B cell (primary cell): ENCODE measurements at regions not wholly inside any gene's neighbourhood (a gene's known extent, or its start where the extent isn't known, plus 50 kb on each side); places are given as distances from the start of the nearest gene placed in this dataset.

Source experiments
- ATAC-seq: fragments of 200-7000 bp; cut with Tn5 transposase; one replicate; pipeline ENCODE4 v1.10.0; 2021; ENCODE audit warnings: low read depth, mild to moderate bottlenecking, moderate number of reproducible peaks, moderate library complexity
- CTCF ChIA-PET: fragments of 350-600 bp; sonication (Branson Sonifier 250); formaldehyde crosslinking; loops from one replicate; lab custom pipeline; 2021; ENCODE audit warnings: antibody characterized with exemption, inconsistent platforms; lab: Charles Lee
- POLR2A ChIA-PET: fragments of 350-600 bp; sonication (Branson Sonifier 250); formaldehyde crosslinking; loops from one replicate; lab custom pipeline; 2021; ENCODE audit warnings: antibody characterized with exemption; lab: Charles Lee
- DNase-seq: peaks from one replicate; pipeline ENCODE4 v3.0.0; 2013
- H2AFZ ChIP-seq: 2 replicates; pipeline ENCODE4 v1.6.1; 2012; ENCODE audit warnings: mild to moderate bottlenecking, low read depth, low read length; ENCODE audit not compliant: insufficient read depth, poor library complexity, severe bottlenecking
- H3K27ac ChIP-seq, 2 donors: 1 replicate in 1 of 2; 2 replicates in 1 of 2; pipeline ENCODE4 v1.5.1; 2012 to 2013; ENCODE audit warnings: low read length in 2 of 2, mild to moderate bottlenecking in 2 of 2, moderate library complexity in 1 of 2
- H3K27me3 ChIP-seq, 4 experiments: fragments of 200-600 bp in 1 of 4; sonication (generic) in 1 of 4; replicated peaks in 1 of 4; 1 replicate in 2 of 4; 2 replicates in 2 of 4; pipeline versions ENCODE4 v1.6.1 to v1.7.0; 2013 to 2016; ENCODE audit warnings: low read length in 3 of 4, mild to moderate bottlenecking in 2 of 4, mixed read lengths in 1 of 4, moderate library complexity in 1 of 4; ENCODE audit not compliant: insufficient read depth in 4 of 4, control insufficient read depth in 3 of 4; ENCODE audit errors: control extremely low read depth in 1 of 4
- H3K36me3 ChIP-seq, 2 experiments: replicated peaks in 1 of 2; 1 replicate in 1 of 2; 2 replicates in 1 of 2; pipeline versions ENCODE4 v1.6.1 to v1.7.1; 2013; ENCODE audit warnings: low read length in 1 of 2; ENCODE audit not compliant: insufficient read depth in 2 of 2, control insufficient read depth in 1 of 2; ENCODE audit errors: control extremely low read depth in 1 of 2, extremely low read depth in 1 of 2
- H3K4me1 ChIP-seq, 2 donors: fragments of 200-600 bp in 1 of 2; sonication (generic) in 1 of 2; 1 replicate in 1 of 2; 2 replicates in 1 of 2; pipeline versions ENCODE4 v1.5.1 to v1.6.1; 2013 to 2017; ENCODE audit warnings: low read length in 2 of 2; ENCODE audit not compliant: control insufficient read depth in 2 of 2, insufficient read depth in 2 of 2
- H3K4me2 ChIP-seq: replicated peaks from 2 replicates; pipeline ENCODE3; 2012; ENCODE audit warnings: mild to moderate bottlenecking, low read depth, low read length; ENCODE audit not compliant: poor library complexity, severe bottlenecking
- H3K4me3 ChIP-seq, 5 experiments: fragments of 200-600 bp in 1 of 5; sonication (generic) in 1 of 5; 1 replicate in 3 of 5; 2 replicates in 2 of 5; pipeline versions ENCODE4 v1.5.1 to v1.7.0; 2011 to 2016; ENCODE audit warnings: low read length in 4 of 5, mild to moderate bottlenecking in 4 of 5, low read depth in 2 of 5, control low read depth in 1 of 5, moderate library complexity in 1 of 5; ENCODE audit not compliant: insufficient read depth in 1 of 5; ENCODE audit errors: control extremely low read depth in 1 of 5, extremely low read depth in 1 of 5
- H3K79me2 ChIP-seq: fragments of 200-600 bp; sonication (generic); one replicate; pipeline ENCODE4 v1.6.0; 2016; ENCODE audit warnings: low read length; ENCODE audit not compliant: control insufficient read depth, insufficient read depth
- H3K9ac ChIP-seq: fragments of 200-600 bp; sonication (generic); 2 replicates; pipeline ENCODE4 v1.6.1; 2017; ENCODE audit warnings: mild to moderate bottlenecking, low read length, moderate library complexity
- H3K9me3 ChIP-seq, 3 donors: one replicate each; pipeline versions ENCODE4 v1.6.1 to v1.7.1; 2013; ENCODE audit warnings: low read length in 2 of 3; ENCODE audit not compliant: control insufficient read depth in 2 of 3, insufficient read depth in 1 of 3; ENCODE audit errors: control extremely low read depth in 1 of 3
- H4K20me1 ChIP-seq: 2 replicates; pipeline ENCODE4 v1.6.0; 2012; ENCODE audit warnings: mild to moderate bottlenecking, low read length; ENCODE audit not compliant: insufficient read depth, control insufficient read depth, poor library complexity, severe bottlenecking
- H3K27ac Mint-ChIP-seq: one replicate; pipeline ENCODE4 v1.8.0; 2021; ENCODE audit warnings: mixed read lengths
- H3K27me3 Mint-ChIP-seq: one replicate; pipeline ENCODE4 v1.8.0; 2021; ENCODE audit warnings: mixed read lengths
- H3K4me1 Mint-ChIP-seq: one replicate; pipeline ENCODE4 v1.8.0; 2021; ENCODE audit warnings: mixed read lengths
- H3K4me3 Mint-ChIP-seq: one replicate; pipeline ENCODE4 v1.8.0; 2021; ENCODE audit warnings: mixed read lengths
- H3K9me3 Mint-ChIP-seq: one replicate; pipeline ENCODE4 v1.8.0; 2022; ENCODE audit warnings: mixed read lengths; ENCODE audit not compliant: insufficient read depth
- EZH2 ChIP-seq: IDR thresholded peaks from 2 replicates; pipeline ENCODE4 v1.6.1; 2012; ENCODE audit warnings: borderline replicate concordance, low read depth, mild to moderate bottlenecking, moderate library complexity, low read length; ENCODE audit not compliant: insufficient read depth, poor library complexity, severe bottlenecking
- WGBS: methylation state at CpG from one replicate; pipeline ENCODE4 v1.1.5; 2013; ENCODE audit warnings: missing lambda C conversion rate; ENCODE audit not compliant: insufficient coverage; 5-methylcytosine and 5-hydroxymethylcytosine counted together
- intact Hi-C: fragments of 100-400 bp; cut with micrococcal nuclease; formaldehyde crosslinking; loops from one replicate; pipeline ENCODE4 v1.10.0; 2022
- TF ChIP-seq, protein P1 (sequence below): fragments of 200-600 bp; IDR thresholded peaks from one replicate; pipeline ENCODE4 v1.8.0; 2022; ENCODE audit warnings: antibody characterized with exemption, mild to moderate bottlenecking

DNA sequence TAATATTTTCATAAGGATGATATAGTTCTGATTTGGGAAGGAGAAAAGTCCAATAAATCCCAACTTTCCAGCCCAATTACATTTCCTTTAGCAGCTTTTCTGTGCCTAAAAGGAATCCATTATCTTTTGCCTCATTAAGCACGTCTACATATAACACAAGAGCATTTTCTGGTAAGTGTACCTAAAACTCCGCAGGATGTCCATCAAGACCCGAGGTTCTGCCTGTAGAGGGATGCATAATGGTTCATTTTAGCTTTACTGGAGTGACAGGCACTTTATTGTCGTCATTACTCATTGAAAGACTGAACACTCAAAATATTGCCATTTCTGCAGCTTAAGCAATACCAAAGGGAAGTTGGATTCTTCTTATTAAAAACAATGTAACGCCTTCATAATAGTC, 669.0 kb downstream of the PRELID2 start:
- no peak for TF ChIP-seq EZH2
- TF ChIP-seq, protein P1, sequence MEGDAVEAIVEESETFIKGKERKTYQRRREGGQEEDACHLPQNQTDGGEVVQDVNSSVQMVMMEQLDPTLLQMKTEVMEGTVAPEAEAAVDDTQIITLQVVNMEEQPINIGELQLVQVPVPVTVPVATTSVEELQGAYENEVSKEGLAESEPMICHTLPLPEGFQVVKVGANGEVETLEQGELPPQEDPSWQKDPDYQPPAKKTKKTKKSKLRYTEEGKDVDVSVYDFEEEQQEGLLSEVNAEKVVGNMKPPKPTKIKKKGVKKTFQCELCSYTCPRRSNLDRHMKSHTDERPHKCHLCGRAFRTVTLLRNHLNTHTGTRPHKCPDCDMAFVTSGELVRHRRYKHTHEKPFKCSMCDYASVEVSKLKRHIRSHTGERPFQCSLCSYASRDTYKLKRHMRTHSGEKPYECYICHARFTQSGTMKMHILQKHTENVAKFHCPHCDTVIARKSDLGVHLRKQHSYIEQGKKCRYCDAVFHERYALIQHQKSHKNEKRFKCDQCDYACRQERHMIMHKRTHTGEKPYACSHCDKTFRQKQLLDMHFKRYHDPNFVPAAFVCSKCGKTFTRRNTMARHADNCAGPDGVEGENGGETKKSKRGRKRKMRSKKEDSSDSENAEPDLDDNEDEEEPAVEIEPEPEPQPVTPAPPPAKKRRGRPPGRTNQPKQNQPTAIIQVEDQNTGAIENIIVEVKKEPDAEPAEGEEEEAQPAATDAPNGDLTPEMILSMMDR, result no peak
- ChIA-PET CTCF (no interaction called here), POLR2A (no interaction called here)
- no peak overlapping the region for H3K27ac ChIP-seq
- H3K4me2 ChIP-seq, result no peak overlapping the region
- H3K9me3 ChIP-seq, result no peaks in the 10 kb centered on the region
- Mint-ChIP-seq H3K27ac (no peak overlapping the region), H3K27me3 (no peaks in the 10 kb centered on the region), H3K4me3 (no peak overlapping the region), H3K4me1 (no peaks in the 10 kb centered on the region), H3K9me3 (no peaks in the 10 kb centered on the region)
- no peak overlapping the region for H2AFZ ChIP-seq
- H3K9ac ChIP-seq, result no peak overlapping the region
- WGBS, result no CpG with 5 or more reads among the region's 5 CpGs
- no peaks in the 10 kb centered on the region for H3K36me3 ChIP-seq
- intact Hi-C loops, result no loop called here
- ATAC-seq (no peak), DNase-seq (no peak)
- H3K79me2 ChIP-seq, result no peaks in the 10 kb centered on the region
- H4K20me1 ChIP-seq, result no peaks in the 10 kb centered on the region
- no peak overlapping the region for H3K4me3 ChIP-seq
- H3K4me1 ChIP-seq, result no peaks in the 10 kb centered on the region
- no peaks in the 10 kb centered on the region for H3K27me3 ChIP-seq

DNA sequence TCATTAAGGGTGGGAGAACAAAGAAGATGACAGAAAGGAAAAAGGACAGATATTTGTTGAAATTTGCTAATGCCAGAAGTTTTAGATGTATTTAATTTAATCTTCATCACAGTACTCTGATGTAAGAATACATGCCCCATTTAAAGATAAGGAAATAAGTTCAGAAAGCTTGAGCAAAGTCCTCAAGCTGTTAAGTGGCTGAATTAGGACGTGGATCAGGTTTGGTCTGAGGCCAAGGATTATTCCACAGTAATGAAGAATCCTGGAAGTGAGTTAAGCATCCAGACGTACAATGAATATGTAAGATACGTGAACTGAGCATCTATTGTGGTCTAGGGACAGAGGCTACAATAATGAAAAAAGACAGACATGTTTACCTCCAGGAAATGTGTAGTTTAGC, 671.3 kb downstream of the PRELID2 start:
- no peaks in the 10 kb centered on the region for H3K4me1 Mint-ChIP-seq
- no peak overlapping the region for H3K27ac ChIP-seq
- no peaks in the 10 kb centered on the region for H3K27me3 Mint-ChIP-seq
- no peak overlapping the region for H3K4me2 ChIP-seq
- CTCF ChIA-PET, result no interaction called here
- no peak overlapping the region for H3K27ac Mint-ChIP-seq
- H3K9me3 Mint-ChIP-seq, result no peaks in the 10 kb centered on the region
- H3K36me3 ChIP-seq, result no peaks in the 10 kb centered on the region
- no peak for TF ChIP-seq EZH2
- TF ChIP-seq, protein P1, result no peak
- H3K4me3 Mint-ChIP-seq, result no peak overlapping the region
- H3K4me1 ChIP-seq, result no peaks in the 10 kb centered on the region
- no peaks in the 10 kb centered on the region for H3K79me2 ChIP-seq
- no peak overlapping the region for H2AFZ ChIP-seq
- no peak overlapping the region for H3K9ac ChIP-seq
- intact Hi-C loops, result no loop called here
- H3K4me3 ChIP-seq, result no peak overlapping the region
- H3K9me3 ChIP-seq, result no peaks in the 10 kb centered on the region
- ATAC-seq (no peak), DNase-seq (no peak)
- POLR2A ChIA-PET, result no interaction called here
- no peaks in the 10 kb centered on the region for H4K20me1 ChIP-seq
- H3K27me3 ChIP-seq, result no peaks in the 10 kb centered on the region
- WGBS, result 68% methylated on average over 3 of the region's 3 CpGs
